Uterus (tissue), 2 donors: ENCODE measurements at regions not wholly inside any gene's neighbourhood (a gene's known extent, or its start where the extent isn't known, plus 50 kb on each side); places are given as distances from the start of the nearest gene placed in this dataset.

Source experiments
- POLR2A ChIP-seq, 2 donors: fragments of 450-650 bp; IDR thresholded peaks; one replicate each; pipeline ENCODE4 v1.6.1; 2016; ENCODE audit warnings: antibody characterized with exemption in 2 of 2, mild to moderate bottlenecking in 1 of 2, moderate library complexity in 1 of 2
- TF ChIP-seq, protein P1 (sequence below), 4 experiments: fragments of 200-600 bp in 2 of 4; fragments of 450-650 bp in 2 of 4; sonication (generic) in 2 of 4; IDR thresholded peaks; one replicate each; pipeline ENCODE4 v1.5.1; 2016 to 2019; ENCODE audit warnings: antibody characterized with exemption in 4 of 4, mild to moderate bottlenecking in 2 of 4, moderate library complexity in 1 of 4

DNA sequence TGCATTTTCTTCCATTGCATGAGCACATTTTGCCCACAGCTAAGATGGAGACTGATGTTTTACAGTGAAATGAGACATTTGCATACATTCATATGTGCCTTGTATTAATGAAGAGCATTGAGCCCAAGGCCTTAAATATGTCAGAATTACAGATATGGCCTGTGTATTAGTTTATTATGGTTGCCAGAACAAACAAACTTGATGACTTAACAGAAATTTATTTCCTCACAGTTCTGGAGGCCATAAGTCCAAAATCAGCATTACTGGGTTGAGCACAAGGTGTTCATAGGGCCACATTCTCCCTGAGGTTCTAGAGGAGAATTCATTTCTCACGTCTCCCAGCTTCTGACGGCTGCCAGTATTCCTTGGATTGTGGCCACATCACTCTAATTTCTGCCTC, 302.6 kb upstream of the TGFBR2 start:
- TF ChIP-seq, protein P1, sequence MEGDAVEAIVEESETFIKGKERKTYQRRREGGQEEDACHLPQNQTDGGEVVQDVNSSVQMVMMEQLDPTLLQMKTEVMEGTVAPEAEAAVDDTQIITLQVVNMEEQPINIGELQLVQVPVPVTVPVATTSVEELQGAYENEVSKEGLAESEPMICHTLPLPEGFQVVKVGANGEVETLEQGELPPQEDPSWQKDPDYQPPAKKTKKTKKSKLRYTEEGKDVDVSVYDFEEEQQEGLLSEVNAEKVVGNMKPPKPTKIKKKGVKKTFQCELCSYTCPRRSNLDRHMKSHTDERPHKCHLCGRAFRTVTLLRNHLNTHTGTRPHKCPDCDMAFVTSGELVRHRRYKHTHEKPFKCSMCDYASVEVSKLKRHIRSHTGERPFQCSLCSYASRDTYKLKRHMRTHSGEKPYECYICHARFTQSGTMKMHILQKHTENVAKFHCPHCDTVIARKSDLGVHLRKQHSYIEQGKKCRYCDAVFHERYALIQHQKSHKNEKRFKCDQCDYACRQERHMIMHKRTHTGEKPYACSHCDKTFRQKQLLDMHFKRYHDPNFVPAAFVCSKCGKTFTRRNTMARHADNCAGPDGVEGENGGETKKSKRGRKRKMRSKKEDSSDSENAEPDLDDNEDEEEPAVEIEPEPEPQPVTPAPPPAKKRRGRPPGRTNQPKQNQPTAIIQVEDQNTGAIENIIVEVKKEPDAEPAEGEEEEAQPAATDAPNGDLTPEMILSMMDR (IDR thresholded peaks at IDR 0.05): no peak
- no peak for TF ChIP-seq POLR2A (IDR thresholded peaks at IDR 0.05)
